IMR-90 (cell line): ENCODE measurements at regions not wholly inside any gene's neighbourhood (a gene's known extent, or its start where the extent isn't known, plus 50 kb on each side); places are given as distances from the start of the nearest gene placed in this dataset.

Source experiments
- ATAC-seq: fragments of 200-7000 bp; cut with Tn5 transposase; 2 replicates; pipeline ENCODE4 v1.9.1; 2020; ENCODE audit warnings: low read depth, mild to moderate bottlenecking, moderate library complexity
- BruUV-seq: library from RNA; stranded (reverse); fragments of 400-500 nt; replicated peaks from 2 replicates; lab custom pipeline; 2021; lab: Mats Ljungman, UMichigan
- CTCF ChIA-PET: fragments of 300-600 bp; formaldehyde crosslinking; extraction: SDS; loops from one replicate; lab custom pipeline; 2021; ENCODE audit warnings: antibody characterized with exemption; lab: Yijun Ruan, JAX
- POLR2A ChIA-PET: fragments of 300-600 bp; sonication (Branson Sonifier 250); formaldehyde crosslinking; loops from one replicate; lab custom pipeline; 2022; ENCODE audit warnings: antibody characterized with exemption; ENCODE audit not compliant: unreplicated experiment; lab: Charles Lee
- DNase-seq: peaks from one replicate; pipeline ENCODE4 v3.0.0; 2013
- H2AFZ ChIP-seq: replicated peaks from 2 replicates; pipeline ENCODE3; 2013; ENCODE audit warnings: low read length, mild to moderate bottlenecking; ENCODE audit not compliant: poor library complexity
- H2AK5ac ChIP-seq: 2 replicates; pipeline ENCODE4 v1.6.1; 2013; ENCODE audit warnings: low read depth, low read length, inconsistent platforms
- H2AK9ac ChIP-seq: replicated peaks from 2 replicates; pipeline ENCODE3; 2013; ENCODE audit warnings: mild to moderate bottlenecking, low read depth, low read length, moderate library complexity; ENCODE audit not compliant: poor library complexity
- H2BK120ac ChIP-seq: 2 replicates; pipeline ENCODE4 v1.6.1; 2013; ENCODE audit warnings: low read depth, low read length, inconsistent platforms
- H2BK15ac ChIP-seq: 3 replicates; pipeline ENCODE4 v1.6.1; 2013; ENCODE audit warnings: low read depth, low read length, inconsistent platforms
- H2BK20ac ChIP-seq: 2 replicates; pipeline ENCODE4 v1.6.1; 2013; ENCODE audit warnings: low read depth, mild to moderate bottlenecking, inconsistent platforms, low read length, moderate library complexity
- H2BK5ac ChIP-seq: 2 replicates; pipeline ENCODE4 v1.6.1; 2013; ENCODE audit warnings: mild to moderate bottlenecking, low read depth, low read length, inconsistent platforms; ENCODE audit not compliant: poor library complexity, severe bottlenecking
- H3K14ac ChIP-seq: replicated peaks from 2 replicates; pipeline ENCODE4 v1.6.1; 2013; ENCODE audit warnings: low read depth, low read length, inconsistent platforms
- H3K18ac ChIP-seq: 2 replicates; pipeline ENCODE4 v1.6.1; 2013; ENCODE audit warnings: low read depth, low read length, control low read depth
- H3K23ac ChIP-seq: 2 replicates; pipeline ENCODE4 v1.6.1; 2013; ENCODE audit warnings: low read depth, low read length, inconsistent platforms
- H3K27ac ChIP-seq: 2 replicates; pipeline ENCODE4 v1.5.1; 2013; ENCODE audit warnings: mild to moderate bottlenecking, control low read depth, low read length; ENCODE audit not compliant: insufficient read depth
- H3K27me3 ChIP-seq: 2 replicates; pipeline ENCODE4 v1.6.1; 2013; ENCODE audit warnings: low read length; ENCODE audit not compliant: control insufficient read depth, insufficient read depth
- H3K36me3 ChIP-seq: 2 replicates; pipeline ENCODE4 v1.6.1; 2013; ENCODE audit warnings: low read length, mixed read lengths; ENCODE audit not compliant: control insufficient read depth, insufficient read depth
- H3K4ac ChIP-seq: 2 replicates; pipeline ENCODE4 v1.6.1; 2013; ENCODE audit warnings: low read depth, low read length, inconsistent platforms
- H3K4me1 ChIP-seq: 2 replicates; pipeline ENCODE4 v1.6.1; 2013; ENCODE audit warnings: low read length, mixed read lengths; ENCODE audit not compliant: control insufficient read depth, insufficient read depth
- H3K4me2 ChIP-seq: 2 replicates; pipeline ENCODE4 v1.6.1; 2013; ENCODE audit warnings: low read depth, mild to moderate bottlenecking, control low read depth, low read length, moderate library complexity
- H3K4me3 ChIP-seq: 2 replicates; pipeline ENCODE4 v1.5.1; 2013; ENCODE audit warnings: low read depth, mild to moderate bottlenecking, control low read depth, low read length, moderate library complexity; ENCODE audit not compliant: insufficient read depth
- H3K56ac ChIP-seq: 2 replicates; pipeline ENCODE4 v1.6.1; 2013; ENCODE audit warnings: low read length, inconsistent platforms; ENCODE audit not compliant: insufficient read depth; ENCODE audit errors: extremely low read depth
- H3K79me1 ChIP-seq, 2 experiments: 2 replicates each; pipeline ENCODE4 v1.6.1; 2013; ENCODE audit warnings: low read length in 2 of 2, inconsistent platforms in 1 of 2, low read depth in 1 of 2
- H3K9ac ChIP-seq: 2 replicates; pipeline ENCODE4 v1.6.1; 2013; ENCODE audit warnings: low read depth, low read length, control low read depth
- H3K9me1 ChIP-seq: 2 replicates; pipeline ENCODE4 v1.6.1; 2013; ENCODE audit warnings: low read length, inconsistent platforms; ENCODE audit not compliant: insufficient read depth
- H3K9me3 ChIP-seq: 2 replicates; pipeline ENCODE4 v1.6.1; 2013; ENCODE audit warnings: low read length; ENCODE audit not compliant: control insufficient read depth, insufficient read depth
- H4K20me1 ChIP-seq: 2 replicates; pipeline ENCODE4 v1.6.1; 2013; ENCODE audit warnings: low read length, inconsistent platforms; ENCODE audit not compliant: insufficient read depth
- H4K5ac ChIP-seq: 2 replicates; pipeline ENCODE4 v1.6.1; 2013; ENCODE audit warnings: mild to moderate bottlenecking, low read depth, low read length, control low read depth
- H4K8ac ChIP-seq, 2 experiments: 2 replicates each; pipeline ENCODE4 v1.6.1; 2013; ENCODE audit warnings: low read depth in 2 of 2, low read length in 2 of 2, control low read depth in 1 of 2, inconsistent platforms in 1 of 2
- H4K91ac ChIP-seq: 2 replicates; pipeline ENCODE4 v1.6.1; 2013; ENCODE audit warnings: low read depth, low read length, inconsistent platforms; ENCODE audit not compliant: insufficient read depth
- BHLHE40 ChIP-seq: fragments of 150-350 bp; IDR thresholded peaks from 2 replicates; pipeline ENCODE4 v1.6.1; 2016; ENCODE audit warnings: mild to moderate bottlenecking, low read depth, low read length
- CEBPB ChIP-seq: IDR thresholded peaks from 2 replicates; pipeline ENCODE4 v1.6.1; 2012; ENCODE audit warnings: low read depth, low read length, improper control_type of control experiment
- CHD1 ChIP-seq: IDR thresholded peaks from 2 replicates; pipeline ENCODE4 v1.6.1; 2012; ENCODE audit warnings: low read depth, low read length, improper control_type of control experiment
- ELK1 ChIP-seq: fragments of 150-350 bp; IDR thresholded peaks from 2 replicates; pipeline ENCODE4 v1.6.1; 2016; ENCODE audit warnings: low read depth, mild to moderate bottlenecking, low read length, moderate library complexity, borderline replicate concordance
- FOS ChIP-seq: fragments of 150-350 bp; IDR thresholded peaks from 2 replicates; pipeline ENCODE4 v1.6.1; 2016; ENCODE audit warnings: low read depth, low read length
- MAFK ChIP-seq: IDR thresholded peaks from 2 replicates; pipeline ENCODE4 v1.6.1; 2012; ENCODE audit warnings: low read depth, low read length, improper control_type of control experiment
- MAZ ChIP-seq: IDR thresholded peaks from 2 replicates; pipeline ENCODE4 v1.6.1; 2012; ENCODE audit warnings: low read depth, mild to moderate bottlenecking, low read length, improper control_type of control experiment, moderate library complexity, borderline replicate concordance
- MXI1 ChIP-seq: IDR thresholded peaks from 2 replicates; pipeline ENCODE4 v1.6.1; 2012; ENCODE audit warnings: low read depth, mild to moderate bottlenecking, low read length, moderate library complexity, borderline replicate concordance
- NFE2L2 ChIP-seq: fragments of 150-350 bp; IDR thresholded peaks from 2 replicates; pipeline ENCODE4 v1.6.1; 2016; ENCODE audit warnings: low read depth, mild to moderate bottlenecking, low read length
- RAD21 ChIP-seq: IDR thresholded peaks from 2 replicates; pipeline ENCODE4 v1.6.1; 2012; ENCODE audit warnings: low read length, improper control_type of control experiment
- RFX5 ChIP-seq: IDR thresholded peaks from 2 replicates; pipeline ENCODE4 v1.8.0; 2012; ENCODE audit warnings: low read depth, mild to moderate bottlenecking, low read length, moderate library complexity
- SMC3 ChIP-seq: fragments of 150-350 bp; IDR thresholded peaks from 2 replicates; pipeline ENCODE4 v1.6.1; 2016; ENCODE audit warnings: low read depth, mild to moderate bottlenecking, antibody characterized with exemption, low read length, moderate library complexity
- WGBS, 2 experiments: methylation state at CpG; one replicate each; pipeline versions ENCODE4 v1.1.5 to v1.1.7; 2013; ENCODE audit warnings: missing lambda C conversion rate in 2 of 2; ENCODE audit not compliant: insufficient read length in 1 of 2; ENCODE audit errors: extremely low coverage in 2 of 2; 5-methylcytosine and 5-hydroxymethylcytosine counted together
- dilution Hi-C: fragments of 300-500 bp; cut with HindIII; formaldehyde crosslinking; loops from one replicate; pipeline ENCODE4 v1.14.3; 2018; ENCODE audit warnings: low sequenced_read_pairs; ENCODE audit not compliant: unreplicated experiment
- in situ Hi-C: fragments of 300-500 bp; cut with MboI; formaldehyde crosslinking; loops from 3 replicates; pipeline ENCODE4 v1.14.3; 2019; ENCODE audit warnings: low sequenced_read_pairs, inconsistent platforms, mixed read lengths
- intact Hi-C: fragments of 100-400 bp; cut with micrococcal nuclease; formaldehyde crosslinking; loops from 2 replicates; pipeline ENCODE4 v1.10.0; 2022

GRCh38 chr18:41484069-41484468 is 471.0 kb upstream of the PIK3C3 start:
- ATAC-seq (no peak), DNase-seq (no peak)
- dilution Hi-C loops: no loop called here
- Histone ChIP-seq H3K4me1 (no peaks in the 10 kb centered on the region), H3K4me2 (no peak overlapping the region), H3K79me1 (no peaks in the 10 kb centered on the region), H2AK9ac (no peak overlapping the region), H3K27me3 (no peaks in the 10 kb centered on the region; the same call in 1 of the 2 replicates), H3K9ac (no peak overlapping the region), H3K4me3 (no peak overlapping the region), H4K5ac (no peak overlapping the region), H4K8ac (no peak overlapping the region), H3K9me3 (no peaks in the 10 kb centered on the region), H4K20me1 (no peaks in the 10 kb centered on the region), H3K18ac (no peak overlapping the region), H3K56ac (no peak overlapping the region), H3K23ac (no peak overlapping the region), H2AFZ (no peak overlapping the region), H2BK5ac (no peak overlapping the region), H2BK20ac (no peak overlapping the region), H2BK120ac (no peak overlapping the region), H4K91ac (no peak overlapping the region), H3K14ac (no peak overlapping the region), H2AK5ac (no peak overlapping the region), H3K4ac (no peak overlapping the region), H2BK15ac (no peak overlapping the region), H3K36me3 (no peaks in the 10 kb centered on the region), H3K9me1 (no peaks in the 10 kb centered on the region), H3K27ac (no peak overlapping the region)
- WGBS, 2 experiments: no CpG with 5 or more reads among the region's 1 CpG
- TF ChIP-seq RAD21: no peak
- no peak for TF ChIP-seq MAFK
- no peak for TF ChIP-seq MXI1
- no peak for TF ChIP-seq BHLHE40
- TF ChIP-seq CEBPB: no peak
- no peak for TF ChIP-seq CHD1
- no peak for TF ChIP-seq RFX5
- TF ChIP-seq ELK1: no peak
- TF ChIP-seq FOS: no peak
- TF ChIP-seq SMC3: no peak
- no peak for TF ChIP-seq NFE2L2
- no peak for TF ChIP-seq MAZ
- CTCF ChIA-PET: no interaction called here
- intact Hi-C loops: no loop called here
- POLR2A ChIA-PET: no interaction called here
- BruUV-seq: no TSS peak
- in situ Hi-C loops: no loop called here
